Neural progenitor cell (in vitro differentiated cells): ENCODE measurements at regions not wholly inside any gene's neighbourhood (a gene's known extent, or its start where the extent isn't known, plus 50 kb on each side); places are given as distances from the start of the nearest gene placed in this dataset.

ENCODE experiments used
- DNase-seq: peaks from one replicate; pipeline ENCODE4 v3.0.0-alpha.2; 2016; ENCODE audit warnings: low spot score
- H2AFZ ChIP-seq: fragments of 200-600 bp; sonication (generic); replicated peaks from 2 replicates; pipeline ENCODE4 v1.6.1; 2016; ENCODE audit warnings: antibody characterized with exemption
- H3F3A ChIP-seq: fragments of 200-600 bp; sonication (generic); 2 replicates; pipeline ENCODE4 v1.6.1; 2016; ENCODE audit warnings: antibody characterized with exemption, low read depth
- H3K27ac ChIP-seq: fragments of 200-600 bp; sonication (generic); 2 replicates; pipeline ENCODE4 v1.5.1; 2016; ENCODE audit warnings: mild to moderate bottlenecking
- H3K27me3 ChIP-seq: fragments of 200-600 bp; sonication (generic); 2 replicates; pipeline ENCODE4 v1.6.1; 2016; ENCODE audit warnings: mild to moderate bottlenecking, moderate library complexity
- H3K36me3 ChIP-seq: fragments of 200-600 bp; sonication (generic); 2 replicates; pipeline ENCODE4 v1.5.1; 2016
- H3K4me1 ChIP-seq: fragments of 200-600 bp; sonication (generic); 2 replicates; pipeline ENCODE4 v1.6.1; 2016; ENCODE audit warnings: mixed run types
- H3K4me2 ChIP-seq: fragments of 200-600 bp; sonication (generic); 2 replicates; pipeline ENCODE4 v1.6.1; 2016
- H3K4me3 ChIP-seq: fragments of 200-600 bp; sonication (generic); 2 replicates; pipeline ENCODE4 v1.5.1; 2016
- H3K79me2 ChIP-seq: fragments of 200-600 bp; sonication (generic); 2 replicates; pipeline ENCODE4 v1.6.1; 2016; ENCODE audit warnings: low read depth
- H3K9ac ChIP-seq: fragments of 200-600 bp; sonication (generic); 2 replicates; pipeline ENCODE4 v1.6.1; 2016
- H3K9me3 ChIP-seq: fragments of 200-600 bp; sonication (generic); 2 replicates; pipeline ENCODE4 v1.5.1; 2016; ENCODE audit warnings: low read depth
- H4K20me1 ChIP-seq: fragments of 200-600 bp; sonication (generic); 2 replicates; pipeline ENCODE4 v1.6.1; 2016; ENCODE audit warnings: low read depth
- H3K27ac Mint-ChIP-seq: 3 replicates; pipeline ENCODE4 v1.8.0; 2021; ENCODE audit warnings: mixed read lengths
- H3K27me3 Mint-ChIP-seq: 2 replicates; pipeline ENCODE4 v1.8.0; 2022; ENCODE audit warnings: low read depth, mild to moderate bottlenecking, inconsistent platforms, moderate library complexity, mixed read lengths; ENCODE audit not compliant: insufficient read depth
- H3K36me3 Mint-ChIP-seq: 3 replicates; pipeline ENCODE4 v1.8.0; 2021; ENCODE audit warnings: mixed read lengths
- H3K4me1 Mint-ChIP-seq: 3 replicates; pipeline ENCODE4 v1.8.0; 2021; ENCODE audit warnings: mixed read lengths
- H3K4me3 Mint-ChIP-seq: 3 replicates; pipeline ENCODE4 v1.8.0; 2021; ENCODE audit warnings: mild to moderate bottlenecking, moderate library complexity, mixed read lengths
- H3K9me3 Mint-ChIP-seq: 3 replicates; pipeline ENCODE4 v1.8.0; 2020; ENCODE audit warnings: mixed read lengths
- EZH2 ChIP-seq: fragments of 200-600 bp; sonication (generic); IDR thresholded peaks from 2 replicates; pipeline ENCODE4 v1.6.1; 2017; ENCODE audit warnings: antibody characterized with exemption, mild to moderate bottlenecking, moderate library complexity
- EZH2phosphoT487 ChIP-seq: fragments of 200-600 bp; sonication (generic); IDR thresholded peaks from 2 replicates; pipeline ENCODE4 v1.6.1; 2017; ENCODE audit warnings: antibody characterized with exemption
- TF ChIP-seq, protein P1 (sequence below): fragments of 200-600 bp; sonication (generic); IDR thresholded peaks from 2 replicates; pipeline ENCODE4 v1.5.1; 2017; ENCODE audit warnings: antibody characterized with exemption, mild to moderate bottlenecking

- no peaks in the 10 kb centered on the region for H3K27me3 ChIP-seq
- Mint-ChIP-seq H3K36me3 (no peaks in the 10 kb centered on the region), H3K27ac (no peak overlapping the region), H3K27me3 (peaks cover 3% of the 10 kb centered on the region), H3K4me3 (no peak overlapping the region), H3K4me1 (peaks cover 16% of the 10 kb centered on the region), H3K9me3 (peaks cover 2% of the 10 kb centered on the region)
- no peak overlapping the region for H3K27ac ChIP-seq
- H3K4me3 ChIP-seq, result no peak overlapping the region
- H3K79me2 ChIP-seq, result no peaks in the 10 kb centered on the region
- no peaks in the 10 kb centered on the region for H4K20me1 ChIP-seq
- no peaks in the 10 kb centered on the region for H3K36me3 ChIP-seq
- H3F3A ChIP-seq, result no peaks in the 10 kb centered on the region
- H2AFZ ChIP-seq, result no peak overlapping the region
- H3K4me2 ChIP-seq, result no peak overlapping the region
- peaks cover 14% of the 10 kb centered on the region for H3K4me1 ChIP-seq
- no peaks in the 10 kb centered on the region for H3K9me3 ChIP-seq
- no peak for DNase-seq
- H3K9ac ChIP-seq, result no peak overlapping the region
- TF ChIP-seq EZH2 (no peak), EZH2phosphoT487 (no peak)
- TF ChIP-seq, protein P1, sequence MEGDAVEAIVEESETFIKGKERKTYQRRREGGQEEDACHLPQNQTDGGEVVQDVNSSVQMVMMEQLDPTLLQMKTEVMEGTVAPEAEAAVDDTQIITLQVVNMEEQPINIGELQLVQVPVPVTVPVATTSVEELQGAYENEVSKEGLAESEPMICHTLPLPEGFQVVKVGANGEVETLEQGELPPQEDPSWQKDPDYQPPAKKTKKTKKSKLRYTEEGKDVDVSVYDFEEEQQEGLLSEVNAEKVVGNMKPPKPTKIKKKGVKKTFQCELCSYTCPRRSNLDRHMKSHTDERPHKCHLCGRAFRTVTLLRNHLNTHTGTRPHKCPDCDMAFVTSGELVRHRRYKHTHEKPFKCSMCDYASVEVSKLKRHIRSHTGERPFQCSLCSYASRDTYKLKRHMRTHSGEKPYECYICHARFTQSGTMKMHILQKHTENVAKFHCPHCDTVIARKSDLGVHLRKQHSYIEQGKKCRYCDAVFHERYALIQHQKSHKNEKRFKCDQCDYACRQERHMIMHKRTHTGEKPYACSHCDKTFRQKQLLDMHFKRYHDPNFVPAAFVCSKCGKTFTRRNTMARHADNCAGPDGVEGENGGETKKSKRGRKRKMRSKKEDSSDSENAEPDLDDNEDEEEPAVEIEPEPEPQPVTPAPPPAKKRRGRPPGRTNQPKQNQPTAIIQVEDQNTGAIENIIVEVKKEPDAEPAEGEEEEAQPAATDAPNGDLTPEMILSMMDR, result no peak
Measured at GRCh38 chr20:59390437-59390836, 90.0 kb downstream of the EDN3 start.

DNA sequence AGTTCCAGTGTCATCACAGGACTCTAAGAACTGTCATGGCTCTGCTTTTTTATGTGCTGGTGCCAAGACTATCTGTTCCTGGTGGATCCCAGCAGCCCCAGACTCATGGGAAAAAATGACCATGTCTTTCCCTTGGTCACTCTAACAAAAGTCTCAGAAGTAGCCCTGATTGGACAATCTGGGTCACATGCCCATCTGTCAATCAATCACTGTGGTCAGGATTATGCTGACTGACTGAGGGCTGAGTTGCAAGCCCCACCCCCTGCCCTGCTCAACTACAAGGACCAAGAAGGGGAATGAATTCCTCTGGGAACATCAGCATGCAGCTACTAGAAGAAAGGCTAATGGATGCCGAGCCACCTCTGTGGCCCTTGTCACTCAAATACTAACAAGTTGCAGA, 91.6 kb downstream of the EDN3 start:
- Mint-ChIP-seq H3K4me3 (no peak overlapping the region), H3K4me1 (peaks cover 4% of the 10 kb centered on the region), H3K36me3 (no peaks in the 10 kb centered on the region), H3K9me3 (peaks cover 2% of the 10 kb centered on the region), H3K27me3 (peaks cover 3% of the 10 kb centered on the region), H3K27ac (no peak overlapping the region)
- Histone ChIP-seq H3K27ac (no peak overlapping the region), H4K20me1 (no peaks in the 10 kb centered on the region), H3K9me3 (no peaks in the 10 kb centered on the region), H3F3A (no peaks in the 10 kb centered on the region), H3K4me1 (peaks cover 5% of the 10 kb centered on the region), H3K9ac (no peak overlapping the region), H2AFZ (no peak overlapping the region), H3K79me2 (no peaks in the 10 kb centered on the region), H3K4me3 (no peak overlapping the region), H3K36me3 (no peaks in the 10 kb centered on the region), H3K27me3 (no peaks in the 10 kb centered on the region), H3K4me2 (no peak overlapping the region)
- TF ChIP-seq EZH2, result no peak
- TF ChIP-seq EZH2phosphoT487, result no peak
- TF ChIP-seq, protein P1, result no peak
- DNase-seq, result no peak

DNA sequence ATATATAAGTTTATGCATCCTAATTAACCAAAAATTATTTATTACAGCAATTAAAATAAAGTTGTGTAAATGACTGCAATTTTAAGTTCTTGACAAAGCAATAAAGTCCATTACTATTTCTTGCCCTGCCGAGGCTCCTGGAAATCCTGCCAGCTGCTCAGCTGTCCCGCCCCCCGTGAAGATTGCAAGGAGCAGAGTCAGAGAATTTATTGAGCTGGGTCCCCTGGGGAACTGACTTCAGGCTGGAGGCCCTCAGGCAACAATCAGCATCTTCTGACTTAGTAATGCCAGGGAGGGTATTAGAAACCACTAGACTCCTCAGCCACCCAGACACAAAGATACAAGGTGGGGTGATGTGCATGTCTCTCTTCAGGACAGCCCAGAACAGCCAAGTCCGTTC, 92.3 kb downstream of the EDN3 start:
- no peak overlapping the region for H3K27ac ChIP-seq
- no peaks in the 10 kb centered on the region for H3F3A ChIP-seq
- H3K4me2 ChIP-seq, result no peak overlapping the region
- Mint-ChIP-seq H3K36me3 (no peaks in the 10 kb centered on the region), H3K9me3 (peaks cover 2% of the 10 kb centered on the region), H3K27ac (no peak overlapping the region), H3K27me3 (peaks cover 3% of the 10 kb centered on the region), H3K4me3 (no peak overlapping the region), H3K4me1 (no peaks in the 10 kb centered on the region)
- no peak overlapping the region for H3K9ac ChIP-seq
- no peaks in the 10 kb centered on the region for H3K36me3 ChIP-seq
- H3K4me3 ChIP-seq, result no peak overlapping the region
- no peak for DNase-seq
- no peak overlapping the region for H2AFZ ChIP-seq
- no peaks in the 10 kb centered on the region for H3K27me3 ChIP-seq
- H3K9me3 ChIP-seq, result no peaks in the 10 kb centered on the region
- no peaks in the 10 kb centered on the region for H3K4me1 ChIP-seq
- TF ChIP-seq, protein P1, result no peak
- TF ChIP-seq EZH2, result no peak
- TF ChIP-seq EZH2phosphoT487, result no peak
- no peaks in the 10 kb centered on the region for H4K20me1 ChIP-seq
- H3K79me2 ChIP-seq, result no peaks in the 10 kb centered on the region
